BE2C (cell line): ENCODE measurements at regions not wholly inside any gene's neighbourhood (a gene's known extent, or its start where the extent isn't known, plus 50 kb on each side); places are given as distances from the start of the nearest gene placed in this dataset.

Experiments used
- DNase-seq: peaks from one replicate; pipeline ENCODE4 v3.0.0-alpha.2; 2020
- H3K27me3 ChIP-seq: fragments of 250-450 bp; sonication (Bioruptor Pico); 2 replicates; pipeline ENCODE4 v1.5.1; 2020; ENCODE audit warnings: mild to moderate bottlenecking
- H3K36me3 ChIP-seq: fragments of 250-450 bp; sonication (Bioruptor Pico); 2 replicates; pipeline ENCODE4 v1.5.1; 2020; ENCODE audit warnings: mild to moderate bottlenecking
- H3K4me1 ChIP-seq: fragments of 250-450 bp; sonication (Bioruptor Pico); 2 replicates; pipeline ENCODE4 v1.5.1; 2020
- H3K4me3 ChIP-seq: 2 replicates; pipeline ENCODE4 v1.5.1; 2011; ENCODE audit warnings: low read depth, low read length
- H3K9me3 ChIP-seq: fragments of 250-450 bp; sonication (Bioruptor Pico); 2 replicates; pipeline ENCODE4 v1.5.1; 2020
- CTCF ChIP-seq: IDR thresholded peaks from 2 replicates; pipeline ENCODE4 v1.5.1; 2012; ENCODE audit warnings: mild to moderate bottlenecking, low read depth, low read length

DNA sequence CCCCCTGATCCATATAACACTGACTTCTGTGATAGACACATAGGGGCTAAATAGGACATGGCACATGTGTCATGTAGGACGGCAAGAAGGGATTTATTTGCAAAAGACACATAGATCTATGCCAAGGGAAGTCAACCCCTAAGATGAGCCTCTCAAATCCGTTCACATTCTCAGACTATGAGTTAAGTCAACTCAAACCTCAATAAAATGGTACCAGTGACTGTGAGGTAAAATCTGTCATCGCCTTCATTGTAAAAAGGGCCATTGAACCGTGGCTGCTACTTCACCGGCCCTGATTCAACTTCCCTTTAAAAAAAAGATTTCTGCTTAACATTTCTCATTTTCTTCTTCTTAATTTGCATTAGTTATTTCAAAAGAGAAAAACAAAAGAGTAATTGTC lies 144.0 kb downstream of the ZNF281 start:
- Histone ChIP-seq H3K9me3 (no peaks in the 10 kb centered on the region), H3K27me3 (peaks cover 11% of the 10 kb centered on the region), H3K36me3 (no peaks in the 10 kb centered on the region), H3K4me1 (no peaks in the 10 kb centered on the region), H3K4me3 (no peak overlapping the region)
- DNase-seq = no peak
- no peak for TF ChIP-seq CTCF

DNA sequence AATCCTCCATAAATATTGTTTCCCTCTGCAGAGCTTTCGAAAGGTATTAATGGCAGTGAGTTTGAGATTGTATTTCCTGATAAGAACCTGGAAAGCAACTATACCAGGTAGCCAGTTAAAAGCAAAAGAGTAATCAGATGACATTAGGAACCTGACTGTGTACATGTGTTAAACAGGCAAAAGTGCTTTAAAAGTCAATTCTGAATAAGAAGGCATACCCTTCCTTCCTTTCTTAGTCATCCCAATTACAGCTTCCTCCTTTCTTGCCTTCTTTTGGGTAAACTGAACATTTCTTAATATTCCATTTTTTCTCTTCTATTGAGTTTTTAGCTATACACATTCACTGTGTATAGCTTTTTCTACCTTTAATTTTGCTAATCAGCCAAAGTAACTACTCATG lies 144.7 kb downstream of the ZNF281 start:
- H3K9me3 ChIP-seq = no peaks in the 10 kb centered on the region
- TF ChIP-seq CTCF = no peak
- no peak for DNase-seq

GRCh38 chr1:200263203-200263602 lies 146.6 kb downstream of the ZNF281 start:
- TF ChIP-seq CTCF = no peak
- H3K36me3 ChIP-seq = no peaks in the 10 kb centered on the region

More for the DNA sequence above, 144.7 kb downstream of the ZNF281 start:
- no peaks in the 10 kb centered on the region for H3K4me1 ChIP-seq
- H3K36me3 ChIP-seq = no peaks in the 10 kb centered on the region
- H3K4me3 ChIP-seq = no peak overlapping the region
- H3K27me3 ChIP-seq = peaks cover 11% of the 10 kb centered on the region

GRCh38 chr1:200262326-200262965 lies 147.4 kb downstream of the ZNF281 start:
- TF ChIP-seq CTCF = peak; percentile 28
- H3K4me1 ChIP-seq = no peaks in the 10 kb centered on the region
- H3K4me3 ChIP-seq = no peak overlapping the region
- H3K36me3 ChIP-seq = no peaks in the 10 kb centered on the region
- H3K27me3 ChIP-seq = peaks cover 9% of the 10 kb centered on the region
- no peaks in the 10 kb centered on the region for H3K9me3 ChIP-seq
- no peak for DNase-seq

More at GRCh38 chr1:200263203-200263602, 146.6 kb downstream of the ZNF281 start:
- no peak overlapping the region for H3K4me3 ChIP-seq
- DNase-seq = no peak
- no peaks in the 10 kb centered on the region for H3K9me3 ChIP-seq
- H3K27me3 ChIP-seq = peaks cover 11% of the 10 kb centered on the region
- H3K4me1 ChIP-seq = no peaks in the 10 kb centered on the region

DNA sequence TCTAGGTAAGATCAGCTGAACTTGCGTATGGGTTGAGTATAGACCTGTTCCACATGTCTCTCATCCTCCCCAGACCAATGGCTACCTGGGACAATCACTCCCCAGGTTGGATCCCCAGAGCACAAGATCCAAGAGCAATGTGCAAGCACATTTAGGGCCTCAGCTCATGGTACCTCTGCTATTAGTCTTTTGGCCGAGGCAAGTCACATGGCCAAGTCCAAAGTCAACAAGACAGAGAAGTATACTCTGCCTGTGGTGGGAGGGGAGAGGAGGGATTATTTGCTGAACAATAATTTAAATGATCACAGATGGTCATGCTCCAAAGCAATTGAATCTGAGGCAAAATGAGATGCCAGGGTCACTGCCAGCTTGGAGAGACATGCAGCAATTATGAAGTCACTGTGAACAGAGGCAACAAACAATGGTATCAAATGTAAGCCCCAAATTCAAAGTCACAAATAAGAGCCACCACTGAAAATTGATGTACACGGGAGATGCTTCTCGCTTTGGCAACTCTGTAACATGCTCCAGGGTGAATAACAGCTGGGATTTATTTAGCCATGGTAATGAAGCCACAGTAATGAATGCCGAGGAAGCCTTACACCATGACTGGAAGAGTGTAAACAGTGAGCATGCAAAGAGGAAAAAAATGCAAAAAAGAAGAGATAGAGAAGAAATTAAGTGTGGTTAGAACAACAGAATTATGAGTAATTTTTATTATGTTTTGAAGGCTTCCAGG lies 149.1 kb downstream of the ZNF281 start:
- DNase-seq = no peak
- no peaks in the 10 kb centered on the region for H3K36me3 ChIP-seq
- no peaks in the 10 kb centered on the region for H3K9me3 ChIP-seq
- no peak for TF ChIP-seq CTCF
- H3K4me1 ChIP-seq = no peaks in the 10 kb centered on the region
- peaks cover 6% of the 10 kb centered on the region; the same call in 1 of the 2 replicates for H3K27me3 ChIP-seq
- no peak overlapping the region for H3K4me3 ChIP-seq
